ENCODE measurements at regions not wholly inside any gene's neighbourhood (a gene's known extent, or its start where the extent isn't known, plus 50 kb on each side); places are given as distances from the start of the nearest gene placed in this dataset.
A peak's percentile ranks its signal among the peaks of the same experiment; 100 is the strongest.

- no peak overlapping the region for H3K4me3 Mint-ChIP-seq
- peaks cover 0 to 5% (median 1%) of the 10 kb centered on the region in 5 donors for H3K27me3 Mint-ChIP-seq
- DNase-seq (no peak), ATAC-seq (no peak)
- peaks cover 0 to 31% (median 14%) of the 10 kb centered on the region in 9 donors for H3K9me3 Mint-ChIP-seq
- peaks cover 3 to 15% (median 13%) of the 10 kb centered on the region in 4 donors for H3K4me1 Mint-ChIP-seq
- peaks cover 0 to 20% (median 16%) of the 10 kb centered on the region in 3 donors for H3K36me3 Mint-ChIP-seq
- no peak overlapping the region for H3K27ac Mint-ChIP-seq
- POLR2A ChIA-PET, result no interaction called here
Measured at GRCh38 chr14:71270111-71270510, 362.9 kb downstream of the PCNX1 start.

- peaks cover 0 to 9% (median 7%) of the 10 kb centered on the region in 3 donors for H3K36me3 Mint-ChIP-seq
Measured at GRCh38 chr14:71271166-71271945, 364.1 kb downstream of the PCNX1 start.

GRCh38 chr14:71273366-71273765, 366.1 kb downstream of the PCNX1 start:
- H3K27me3 Mint-ChIP-seq, result peaks cover 0 to 5% (median 1%) of the 10 kb centered on the region in 5 donors
- peaks cover 0 to 21% (median 8%) of the 10 kb centered on the region in 9 donors for H3K9me3 Mint-ChIP-seq
- no peak overlapping the region for H3K27ac Mint-ChIP-seq
- H3K4me3 Mint-ChIP-seq, result no peak overlapping the region
- DNase-seq, result no peak
- H3K4me1 Mint-ChIP-seq, result peaks cover 0 to 2% (median 1%) of the 10 kb centered on the region in 4 donors
- ATAC-seq, result no peak
- H3K36me3 Mint-ChIP-seq, result peaks cover 2 to 9% (median 6%) of the 10 kb centered on the region in 3 donors
- POLR2A ChIA-PET, result no interaction called here

More at GRCh38 chr14:71271166-71271945, 364.1 kb downstream of the PCNX1 start:
- POLR2A ChIA-PET, result no interaction called here
- Mint-ChIP-seq H3K4me3 (no peak overlapping the region), H3K27me3 (peaks cover 0 to 5% (median 1%) of the 10 kb centered on the region in 5 donors), H3K9me3 (peaks cover 0 to 23% (median 9%) of the 10 kb centered on the region in 9 donors), H3K4me1 (peaks cover 3 to 15% (median 13%) of the 10 kb centered on the region in 4 donors), H3K27ac (no peak overlapping the region)
- DNase-seq (no peak), ATAC-seq (no peak)

- H3K27me3 Mint-ChIP-seq, result peaks cover 0 to 10% (median 0%) of the 10 kb centered on the region in 5 donors
Measured at GRCh38 chr14:71284048-71284447, 376.8 kb downstream of the PCNX1 start.

GRCh38 chr14:71286126-71286525, 378.9 kb downstream of the PCNX1 start:
- Mint-ChIP-seq H3K27me3 (peaks cover 0 to 4% (median 0%) of the 10 kb centered on the region in 5 donors), H3K27ac (no peak overlapping the region), H3K4me1 (peaks cover 0 to 8% (median 5%) of the 10 kb centered on the region in 4 donors), H3K36me3 (peaks cover 0 to 13% (median 4%) of the 10 kb centered on the region in 3 donors), H3K9me3 (peaks cover 0 to 18% (median 5%) of the 10 kb centered on the region in 9 donors), H3K4me3 (no peak overlapping the region)
- POLR2A ChIA-PET, result no interaction called here
- DNase-seq, result no peak
- ATAC-seq, result no peak

More at GRCh38 chr14:71284048-71284447, 376.8 kb downstream of the PCNX1 start:
- Mint-ChIP-seq H3K36me3 (peaks cover 0 to 13% (median 4%) of the 10 kb centered on the region in 3 donors), H3K4me3 (no peak overlapping the region), H3K4me1 (peaks cover 0 to 2% (median 0%) of the 10 kb centered on the region in 4 donors), H3K27ac (no peak overlapping the region), H3K9me3 (peaks cover 0 to 18% (median 5%) of the 10 kb centered on the region in 9 donors)
- no peak for DNase-seq
- POLR2A ChIA-PET, result no interaction called here
- ATAC-seq, result no peak

- ATAC-seq (no peak), DNase-seq (no peak)
- H3K9me3 Mint-ChIP-seq, result peaks cover 0 to 18% (median 5%) of the 10 kb centered on the region in 9 donors
- peaks cover 0 to 9% (median 5%) of the 10 kb centered on the region in 4 donors for H3K4me1 Mint-ChIP-seq
- H3K27ac Mint-ChIP-seq, result peak overlapping the region in 2 of 10 donors; percentile 34 to 82
- no peak overlapping the region for H3K4me3 Mint-ChIP-seq
- peaks cover 0 to 4% (median 0%) of the 10 kb centered on the region in 5 donors for H3K27me3 Mint-ChIP-seq
- POLR2A ChIA-PET, result no interaction called here
- H3K36me3 Mint-ChIP-seq, result peaks cover 0 to 13% (median 4%) of the 10 kb centered on the region in 3 donors
Measured at GRCh38 chr14:71287567-71287966, 380.3 kb downstream of the PCNX1 start.

GRCh38 chr14:71289536-71289935, 382.3 kb downstream of the PCNX1 start:
- peak overlapping the region in 4 of 10 donors; percentile 10 to 52 (median 19) for H3K27ac Mint-ChIP-seq
- peaks cover 0 to 11% (median 3%) of the 10 kb centered on the region in 9 donors for H3K9me3 Mint-ChIP-seq

GRCh38 chr14:71290301-71290700, 383.0 kb downstream of the PCNX1 start:
- no peak overlapping the region for H3K4me3 Mint-ChIP-seq

More at GRCh38 chr14:71289536-71289935, 382.3 kb downstream of the PCNX1 start:
- Mint-ChIP-seq H3K36me3 (peaks cover 0 to 13% (median 4%) of the 10 kb centered on the region in 3 donors), H3K4me3 (peak overlapping the region in 2 of 10 donors; percentile 23 to 55), H3K27me3 (peaks cover 0 to 4% (median 0%) of the 10 kb centered on the region in 5 donors), H3K4me1 (peaks cover 0 to 9% (median 5%) of the 10 kb centered on the region in 4 donors)
- POLR2A ChIA-PET, result no interaction called here
- DNase-seq (no peak), ATAC-seq (no peak)

GRCh38 chr14:71290960-71291466, 383.8 kb downstream of the PCNX1 start:
- Mint-ChIP-seq H3K9me3 (peaks cover 0 to 2% (median 0%) of the 10 kb centered on the region in 9 donors), H3K36me3 (peaks cover 0 to 4% (median 1%) of the 10 kb centered on the region in 3 donors), H3K4me1 (peaks cover 0 to 9% (median 4%) of the 10 kb centered on the region in 4 donors), H3K27ac (no peak overlapping the region), H3K4me3 (no peak overlapping the region), H3K27me3 (peaks cover 0 to 4% (median 0%) of the 10 kb centered on the region in 5 donors)
- POLR2A ChIA-PET, result no interaction called here
- DNase-seq (no peak), ATAC-seq (no peak)

More at GRCh38 chr14:71290301-71290700, 383.0 kb downstream of the PCNX1 start:
- H3K27me3 Mint-ChIP-seq, result peaks cover 0 to 4% (median 0%) of the 10 kb centered on the region in 5 donors
- H3K9me3 Mint-ChIP-seq, result peaks cover 0 to 7% (median 3%) of the 10 kb centered on the region in 9 donors
- peaks cover 0 to 9% (median 5%) of the 10 kb centered on the region in 4 donors for H3K4me1 Mint-ChIP-seq
- H3K27ac Mint-ChIP-seq, result no peak overlapping the region
- DNase-seq (no peak), ATAC-seq (no peak)
- peaks cover 0 to 8% (median 7%) of the 10 kb centered on the region in 3 donors for H3K36me3 Mint-ChIP-seq
- POLR2A ChIA-PET, result no interaction called here

- no peak for DNase-seq
- Mint-ChIP-seq H3K27me3 (peaks cover 0 to 3% (median 0%) of the 10 kb centered on the region in 5 donors), H3K9me3 (peaks cover 0 to 1% (median 0%) of the 10 kb centered on the region in 9 donors), H3K4me3 (no peak overlapping the region), H3K4me1 (peaks cover 0 to 1% (median 0%) of the 10 kb centered on the region in 4 donors), H3K27ac (no peak overlapping the region), H3K36me3 (peaks cover 0 to 4% (median 0%) of the 10 kb centered on the region in 3 donors)
- ATAC-seq, result no peak
- POLR2A ChIA-PET, result no interaction called here
Measured at GRCh38 chr14:71296184-71296583, 388.9 kb downstream of the PCNX1 start.

GRCh38 chr14:71300566-71301330, 393.5 kb downstream of the PCNX1 start:
- no peak for ATAC-seq
- POLR2A ChIA-PET, result no interaction called here
- no peaks in the 10 kb centered on the region for H3K4me1 Mint-ChIP-seq

GRCh38 chr14:71301611-71302010, 394.4 kb downstream of the PCNX1 start:
- peaks cover 0 to 15% (median 11%) of the 10 kb centered on the region in 3 donors for H3K36me3 Mint-ChIP-seq
- peaks cover 0 to 3% (median 0%) of the 10 kb centered on the region in 5 donors for H3K27me3 Mint-ChIP-seq
- ATAC-seq (no peak), DNase-seq (no peak)
- POLR2A ChIA-PET, result no interaction called here
- H3K27ac Mint-ChIP-seq, result no peak overlapping the region
- H3K9me3 Mint-ChIP-seq, result peaks cover 0 to 25% (median 12%) of the 10 kb centered on the region in 9 donors
- no peak overlapping the region for H3K4me3 Mint-ChIP-seq
- H3K4me1 Mint-ChIP-seq, result no peaks in the 10 kb centered on the region

More at GRCh38 chr14:71300566-71301330, 393.5 kb downstream of the PCNX1 start:
- Mint-ChIP-seq H3K9me3 (peaks cover 0 to 24% (median 12%) of the 10 kb centered on the region in 9 donors), H3K4me3 (no peak overlapping the region), H3K36me3 (peaks cover 0 to 12% (median 10%) of the 10 kb centered on the region in 3 donors), H3K27me3 (peaks cover 0 to 3% (median 0%) of the 10 kb centered on the region in 5 donors), H3K27ac (peak overlapping the region in 1 of 10 donors; percentile 35)
- DNase-seq, result no peak

Measured in naive thymus-derived CD8-positive, alpha-beta T cell (primary cell).